NCI-H82 treated with DMSO at 0.1 percent for 48 hours (cell line): ENCODE measurements at regions not wholly inside any gene's neighbourhood (a gene's known extent, or its start where the extent isn't known, plus 50 kb on each side); places are given as distances from the start of the nearest gene placed in this dataset.
"Not testable (repeated sequence)": the region's sequence is repeated elsewhere in the genome, so short reads cannot be mapped to it uniquely, and the experiment has no call there.

Experiments
- DNase-seq: peaks from one replicate; lab custom pipeline; 2025; ENCODE audit not compliant: unreplicated experiment; lab: John Stamatoyannopoulos, UW

DNA sequence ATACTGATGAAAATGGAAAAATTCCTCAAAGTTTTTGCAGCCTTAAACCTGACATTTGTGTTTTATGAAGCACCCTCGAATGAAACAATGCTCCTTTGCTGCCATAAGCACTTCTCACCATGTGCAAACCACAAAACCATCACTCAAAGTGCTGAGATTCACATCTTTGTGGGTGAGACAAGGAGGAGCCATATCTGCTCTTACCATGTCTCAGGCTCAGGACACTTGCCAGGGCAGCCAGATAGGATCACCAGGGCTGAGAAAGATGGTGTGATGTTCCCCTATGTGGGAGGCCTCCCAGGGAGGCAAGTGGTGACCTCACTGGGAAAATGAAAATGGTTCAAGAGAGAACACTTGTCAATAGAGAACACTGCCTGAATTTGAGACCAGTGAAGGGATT lies 120.4 kb downstream of the CCDC34 start:
- DNase-seq = no peak

DNA sequence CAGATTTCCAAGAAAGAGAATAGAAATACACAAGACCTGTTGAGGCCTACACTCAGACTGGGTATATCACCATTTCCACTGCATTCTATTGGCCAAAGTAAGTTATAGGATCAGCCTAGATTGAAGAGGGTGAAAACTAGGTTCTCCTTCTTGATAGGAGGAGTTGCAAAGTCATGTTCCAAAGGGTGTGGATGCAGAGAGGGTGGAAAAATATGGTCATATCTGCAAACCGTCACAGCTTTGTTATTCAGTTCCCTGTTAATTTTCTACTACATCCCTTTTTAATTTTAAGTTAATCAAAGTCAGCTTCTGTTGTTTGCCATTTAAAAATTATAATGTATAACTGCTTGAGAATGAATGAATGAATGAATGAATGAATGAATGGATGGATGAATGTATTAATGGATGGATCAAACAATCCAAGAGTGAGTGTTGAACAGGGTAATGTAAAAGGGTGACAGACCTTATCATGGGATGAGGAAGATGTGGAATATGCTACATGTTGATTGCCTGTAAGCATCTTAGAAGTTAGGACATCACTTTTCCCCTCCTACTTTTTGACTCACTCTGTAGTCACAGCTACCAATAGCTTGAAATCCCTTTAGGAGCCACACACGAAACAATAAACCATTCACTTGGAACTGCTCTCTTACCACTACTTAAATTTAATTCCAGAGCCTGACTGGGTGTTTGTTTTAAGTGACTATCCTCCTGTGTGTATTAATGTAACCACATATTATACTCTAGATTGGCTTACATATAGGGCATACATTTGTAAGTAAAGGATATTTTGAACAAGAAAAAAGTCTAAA lies 121.5 kb downstream of the CCDC34 start:
- no peak for DNase-seq

DNA sequence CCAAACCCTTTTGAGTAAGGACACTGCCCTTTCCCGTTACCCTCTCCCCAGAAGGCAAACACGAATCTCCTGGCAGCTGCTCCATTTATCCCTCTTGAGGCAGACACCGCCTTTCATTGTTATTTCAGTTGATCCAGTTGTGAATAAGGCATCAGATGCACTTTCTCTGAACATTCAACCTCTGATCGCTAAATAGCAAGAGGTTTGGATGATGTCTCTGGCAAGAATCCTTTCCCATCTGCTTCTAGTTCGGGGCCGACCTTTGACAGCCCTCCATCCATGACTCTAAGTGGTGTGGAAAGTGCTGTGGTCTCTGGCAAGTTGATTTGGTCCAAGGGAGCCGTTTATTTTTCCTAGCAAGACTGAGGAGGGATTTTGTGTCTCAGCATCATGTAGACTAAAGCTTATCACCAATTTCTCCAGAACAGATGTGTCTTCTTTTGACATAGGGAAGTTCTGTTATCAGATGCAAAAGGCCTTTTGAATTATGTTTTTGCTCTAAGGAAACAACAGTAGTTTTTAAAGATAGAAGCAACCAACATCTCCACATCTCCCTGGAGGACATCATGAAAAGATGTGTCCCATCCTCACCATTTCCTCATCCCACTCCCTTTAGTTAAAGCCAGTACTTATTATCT lies 123.6 kb downstream of the CCDC34 start:
- no peak for DNase-seq

DNA sequence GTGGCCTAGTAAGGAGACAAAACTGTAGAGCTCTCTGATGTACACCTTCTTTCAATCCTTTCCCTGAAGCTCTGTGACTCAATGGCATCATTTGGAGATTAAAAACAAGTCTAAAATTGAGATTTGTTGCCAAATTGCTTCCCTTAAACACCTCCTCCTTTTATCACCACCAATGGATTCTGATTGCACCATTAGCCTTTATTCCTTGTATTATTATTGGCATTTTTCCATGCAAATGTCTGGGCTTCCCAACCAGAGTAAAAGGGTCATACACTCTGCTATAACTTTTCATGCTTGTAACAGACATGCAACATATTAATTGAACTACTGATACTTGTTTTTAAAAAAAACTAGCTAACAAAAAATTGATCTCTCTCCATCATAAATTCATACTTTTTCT lies 124.2 kb downstream of the CCDC34 start:
- DNase-seq = no peak

DNA sequence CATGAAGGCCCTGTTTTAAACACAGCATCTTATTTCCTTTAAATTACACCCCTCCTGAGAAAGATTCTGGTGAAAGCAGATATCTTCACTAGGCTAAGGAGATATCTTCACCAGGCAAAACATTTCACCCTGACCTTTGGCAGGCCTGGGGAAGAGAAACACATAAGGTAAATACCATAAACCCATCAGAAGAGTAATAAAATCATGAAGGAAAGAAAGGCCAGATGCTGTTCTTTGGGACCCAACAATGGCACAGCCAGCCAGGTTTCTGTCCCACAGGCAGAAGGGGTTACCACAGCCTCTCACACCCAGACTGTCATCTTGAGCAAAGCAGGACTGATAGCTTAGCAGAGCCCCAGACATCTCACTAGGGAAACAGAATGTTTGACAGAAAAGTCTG lies 125.4 kb downstream of the CCDC34 start:
- no peak for DNase-seq

DNA sequence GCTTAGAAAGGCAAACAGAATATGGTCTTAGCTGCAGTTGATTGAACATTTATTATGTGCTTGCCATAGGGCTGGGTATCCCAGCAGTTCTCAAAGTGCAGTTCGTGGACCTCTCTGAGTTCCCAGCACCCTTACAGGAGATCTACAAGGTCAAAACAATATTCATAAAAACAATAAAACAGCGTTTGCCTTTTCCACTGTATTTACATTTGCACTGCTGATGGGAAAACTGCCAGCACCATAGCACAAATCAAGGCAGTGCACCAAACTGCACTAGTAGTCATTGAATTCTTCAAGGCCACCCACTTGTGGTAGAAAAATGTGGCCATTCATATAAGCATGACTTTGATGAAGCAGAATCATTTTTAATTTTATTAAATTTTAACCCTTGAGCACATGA lies 128.1 kb downstream of the CCDC34 start:
- no peak for DNase-seq

DNA sequence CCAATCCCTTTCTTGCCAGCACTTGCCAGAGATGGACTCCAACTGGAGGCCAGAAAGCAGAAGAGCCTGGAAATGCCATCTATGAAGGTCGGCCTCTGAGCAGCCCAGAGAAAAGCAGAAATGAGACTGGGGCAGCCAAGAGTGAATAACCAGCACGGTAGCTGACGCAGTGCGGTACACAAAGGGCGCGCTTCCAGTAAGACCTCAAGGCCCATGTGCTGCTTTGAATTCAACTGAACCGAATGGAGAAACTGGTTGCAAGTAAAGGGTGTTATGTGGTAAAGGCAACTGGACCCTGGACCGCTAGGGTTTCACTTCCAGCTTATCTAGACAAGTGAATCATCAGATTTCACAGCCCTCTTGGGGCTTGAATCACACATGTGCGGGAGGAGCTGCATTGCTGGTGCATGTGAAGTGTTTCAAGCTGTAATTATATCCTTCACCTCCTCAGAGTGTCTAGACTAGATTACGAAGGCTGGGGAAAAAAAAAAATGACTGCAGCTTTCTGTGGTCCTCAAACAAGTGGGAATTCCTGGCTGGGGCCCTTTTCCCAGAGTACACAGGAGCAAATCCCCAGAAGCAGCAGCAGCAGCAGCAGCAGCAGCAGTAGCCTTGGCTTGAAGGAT lies 128.9 kb downstream of the CCDC34 start:
- no peak for DNase-seq

DNA sequence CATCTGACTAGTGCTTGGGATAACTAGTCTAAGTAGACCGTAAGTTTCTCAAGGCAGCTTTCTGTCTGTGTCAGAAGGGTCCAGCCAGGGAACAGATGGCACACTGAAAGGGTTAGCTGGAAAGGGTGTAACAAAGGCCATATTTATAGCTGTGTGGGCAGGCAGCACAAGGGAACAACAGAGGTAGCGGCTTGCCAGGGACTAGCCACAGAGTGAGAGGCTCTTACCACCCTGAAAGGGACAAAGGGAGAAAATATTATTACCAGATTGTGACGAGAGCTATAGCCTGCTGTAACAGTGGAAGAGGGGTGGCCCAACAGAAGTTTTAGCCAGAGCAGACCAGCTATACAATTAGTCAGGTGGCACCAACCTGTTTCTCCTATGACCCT lies 129.4 kb downstream of the CCDC34 start:
- peak; percentile 23 for DNase-seq

DNA sequence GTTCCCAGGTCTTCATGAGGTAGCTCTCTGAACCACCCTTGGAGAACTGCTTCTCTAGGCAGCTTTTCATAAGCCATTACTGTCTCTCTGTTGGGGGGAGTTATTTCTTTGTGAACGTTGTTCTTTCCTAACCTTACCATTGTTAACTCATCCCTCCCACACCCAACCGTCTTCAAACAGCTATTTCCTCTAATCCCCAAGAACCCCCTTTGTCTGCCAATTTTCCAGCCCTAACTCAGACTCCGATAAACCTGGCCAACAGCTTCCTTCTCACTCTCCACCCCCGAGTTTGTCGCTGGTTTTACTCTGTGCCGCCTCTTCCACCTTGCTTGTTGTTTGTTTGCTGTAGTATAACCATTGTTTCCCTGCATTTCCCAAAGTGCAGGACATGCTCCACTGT lies 131.5 kb downstream of the CCDC34 start:
- DNase-seq = no peak

DNA sequence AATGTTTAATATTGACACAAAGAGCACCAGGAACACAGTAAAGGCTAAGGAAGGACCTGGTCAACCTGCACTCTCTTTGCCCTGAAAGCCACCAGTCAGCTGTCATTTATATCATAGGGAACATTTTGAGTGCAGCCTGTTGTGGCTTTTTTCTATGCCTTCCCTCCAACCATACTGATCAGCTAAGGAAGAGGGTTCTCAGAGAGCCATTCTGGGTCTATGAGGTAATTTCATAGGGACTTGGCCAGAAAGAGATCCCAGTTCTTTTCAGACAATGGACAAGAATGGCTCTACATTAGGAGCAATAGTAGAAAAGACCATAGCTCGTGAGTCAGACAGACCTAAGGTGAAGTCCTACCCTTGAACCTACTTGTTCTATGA lies 132.8 kb downstream of the CCDC34 start:
- DNase-seq = no peak

DNA sequence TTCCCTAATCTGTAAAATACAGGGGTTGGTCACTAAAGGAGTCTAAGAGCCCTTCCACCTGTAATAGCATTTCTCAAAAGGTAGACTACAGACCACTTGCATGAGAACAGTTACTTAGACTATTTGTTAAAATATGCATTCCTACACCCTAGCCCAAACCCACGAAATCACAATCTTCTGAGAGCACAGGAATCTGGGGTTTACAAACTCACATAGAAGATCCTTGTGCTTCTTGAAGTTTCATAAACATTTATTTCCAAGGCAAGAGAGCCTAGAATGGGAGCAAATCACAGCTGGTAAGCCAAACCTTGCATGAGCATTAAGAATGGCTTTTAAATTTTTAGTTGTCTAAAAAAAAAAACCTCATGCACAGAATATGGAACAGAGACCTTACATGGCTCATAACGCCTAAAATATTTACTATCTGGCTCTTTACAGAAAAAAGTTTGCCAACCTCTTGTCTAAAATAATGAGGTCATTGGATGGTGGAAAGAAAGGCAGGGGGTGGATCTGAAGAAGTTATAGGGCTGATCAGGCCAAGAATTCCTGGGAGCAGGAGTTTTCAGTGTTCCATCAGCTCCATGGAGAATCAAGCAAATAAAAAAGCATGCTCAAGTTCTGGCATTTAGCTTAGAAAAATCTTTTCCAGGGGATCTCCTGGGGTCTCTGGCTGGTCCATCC lies 133.4 kb downstream of the CCDC34 start:
- DNase-seq = no peak

DNA sequence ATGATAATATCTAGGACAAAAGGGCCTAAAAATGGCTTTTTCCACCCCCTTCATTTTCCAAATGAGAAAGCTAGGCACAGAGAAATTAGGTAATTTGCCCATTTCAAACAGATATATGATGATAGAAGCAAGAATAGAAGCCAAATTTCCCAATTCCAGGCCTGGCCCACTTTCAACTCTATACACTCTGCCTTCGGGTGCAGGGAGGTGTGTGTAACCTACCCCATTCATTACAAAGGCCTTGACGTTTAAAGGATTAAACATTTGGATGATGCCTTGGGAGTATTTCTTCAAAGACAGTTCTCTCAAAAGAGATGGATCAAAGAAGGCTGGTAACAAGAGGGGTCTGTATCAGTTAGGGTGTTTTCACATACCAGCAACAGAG lies 134.1 kb downstream of the CCDC34 start:
- no peak for DNase-seq

DNA sequence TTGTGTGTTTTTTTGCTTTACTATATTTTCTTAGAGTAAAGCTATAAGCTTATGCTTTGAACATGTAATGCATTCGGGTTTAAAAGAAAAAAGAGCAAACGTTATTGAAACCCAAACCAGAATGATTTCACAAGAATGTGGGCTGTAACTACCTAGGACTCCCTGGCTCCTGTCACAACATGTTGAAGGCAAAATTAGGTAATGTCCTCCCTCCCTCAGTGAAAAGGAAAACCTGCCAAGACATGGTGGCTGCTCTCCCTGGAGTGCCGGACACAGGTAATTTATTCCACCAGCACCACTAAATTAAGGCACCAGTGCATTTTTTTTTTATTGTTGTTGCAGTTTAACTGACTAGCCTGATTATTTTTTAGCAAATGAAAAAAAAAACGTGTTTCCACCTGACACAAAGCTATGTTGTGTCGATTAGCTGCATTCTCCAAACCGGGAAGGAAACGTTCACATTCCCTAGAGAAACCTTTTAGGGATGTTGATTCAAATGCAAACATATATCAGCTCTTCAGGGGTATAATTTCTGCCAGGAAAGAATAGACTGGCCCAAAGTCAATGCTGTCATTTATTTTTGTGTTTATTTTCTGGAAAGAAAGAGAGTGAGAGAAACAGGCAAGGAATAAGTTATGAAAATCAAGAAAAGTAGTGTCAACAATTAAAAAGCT lies 134.6 kb downstream of the CCDC34 start:
- no peak for DNase-seq

DNA sequence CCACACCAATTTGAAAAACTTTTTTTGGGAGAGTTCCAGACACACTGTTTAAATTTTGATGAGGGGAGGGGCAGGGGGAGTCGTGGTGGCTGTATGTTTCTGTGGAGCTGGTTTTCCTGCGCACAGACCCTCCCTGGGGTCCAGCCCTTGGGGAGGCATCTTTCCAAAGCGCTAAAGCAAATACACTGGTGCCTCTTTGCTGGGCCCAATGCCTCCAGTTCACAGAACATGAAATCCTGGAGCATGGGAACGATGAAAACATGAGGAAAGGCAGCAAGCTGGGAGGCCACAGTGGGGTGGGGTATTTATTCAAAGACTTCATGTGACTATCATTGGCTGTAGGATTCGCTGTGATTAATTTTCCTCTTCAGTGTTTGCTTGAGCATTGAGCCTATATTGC lies 135.3 kb downstream of the CCDC34 start:
- DNase-seq = no peak

DNA sequence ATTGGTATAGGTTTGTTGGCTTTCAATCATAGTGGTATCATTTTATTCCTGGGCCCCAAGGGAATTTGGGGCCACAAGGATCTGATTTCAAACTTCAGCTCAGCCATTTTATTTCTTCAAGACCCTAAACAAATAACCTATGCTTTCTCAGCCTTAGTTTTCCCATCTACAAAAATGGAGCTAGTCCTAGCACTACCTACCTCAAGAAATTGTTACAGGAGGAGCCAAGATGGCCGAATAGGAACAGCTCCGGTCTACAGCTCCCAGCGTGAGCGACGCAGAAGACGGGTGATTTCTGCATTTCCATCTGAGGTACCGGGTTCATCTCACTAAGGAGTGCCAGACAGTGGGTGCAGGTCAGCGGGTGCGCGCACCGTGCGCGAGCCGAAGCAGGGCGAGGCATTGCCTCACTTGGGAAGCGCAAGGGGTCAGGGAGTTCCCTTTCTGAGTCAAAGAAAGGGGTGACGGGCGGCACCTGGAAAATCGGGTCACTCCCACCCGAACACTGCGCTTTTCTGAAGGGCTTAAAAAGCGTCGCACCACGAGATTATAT lies 143.5 kb downstream of the CCDC34 start:
- DNase-seq = not testable (repeated sequence)

DNA sequence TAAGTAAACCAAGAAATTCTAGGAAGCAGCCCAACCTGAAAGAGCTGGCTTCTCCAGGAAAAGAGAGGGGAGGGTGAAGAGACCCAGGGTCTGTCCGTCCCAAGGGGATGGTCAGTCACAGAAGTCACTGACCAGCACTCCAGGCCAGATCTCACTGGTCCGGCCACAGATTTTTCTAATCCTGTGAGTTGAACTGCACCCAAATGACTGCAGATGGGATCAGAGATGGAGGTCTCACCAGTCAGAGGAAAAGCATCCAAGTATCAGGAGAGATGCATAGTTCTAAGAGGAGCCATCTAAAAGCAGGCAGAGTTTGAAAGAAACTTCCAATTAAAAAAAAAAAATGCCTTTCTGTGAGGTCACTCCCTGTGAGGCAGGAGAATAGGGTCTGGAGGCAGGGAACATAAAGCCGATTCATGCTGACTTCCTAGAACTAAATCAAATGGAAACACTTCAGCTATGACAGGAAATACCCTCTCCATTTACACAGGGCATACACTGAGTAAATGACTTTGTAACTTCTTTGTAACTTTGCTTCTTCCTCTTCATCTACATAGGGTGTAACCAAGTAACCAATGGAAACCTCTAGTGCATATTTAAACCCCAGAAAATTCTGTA lies 144.5 kb downstream of the CCDC34 start:
- no peak for DNase-seq

DNA sequence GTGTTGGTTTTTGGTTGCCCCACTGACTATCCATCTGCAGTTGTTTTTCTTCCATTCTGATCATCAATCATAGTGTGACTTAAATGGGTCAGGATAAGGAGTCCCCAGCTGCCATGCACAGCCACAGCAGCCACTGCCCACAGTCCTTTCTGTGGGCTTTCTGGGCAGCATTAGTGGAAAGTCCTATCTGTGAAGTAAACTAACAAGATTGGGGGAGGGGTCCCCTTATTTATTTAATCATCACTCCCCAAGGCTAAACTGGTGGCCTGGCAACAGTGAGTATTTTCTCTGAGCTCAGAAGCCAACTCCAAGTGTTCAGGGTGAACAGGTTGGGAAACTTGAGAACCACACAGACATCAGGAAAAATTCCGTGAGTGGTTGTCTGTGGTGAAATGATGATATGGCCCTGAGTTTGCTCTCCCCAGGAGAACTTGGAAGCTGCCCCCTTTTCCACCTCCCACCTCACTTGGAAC lies 145.0 kb downstream of the CCDC34 start:
- peak; percentile 35 for DNase-seq

DNA sequence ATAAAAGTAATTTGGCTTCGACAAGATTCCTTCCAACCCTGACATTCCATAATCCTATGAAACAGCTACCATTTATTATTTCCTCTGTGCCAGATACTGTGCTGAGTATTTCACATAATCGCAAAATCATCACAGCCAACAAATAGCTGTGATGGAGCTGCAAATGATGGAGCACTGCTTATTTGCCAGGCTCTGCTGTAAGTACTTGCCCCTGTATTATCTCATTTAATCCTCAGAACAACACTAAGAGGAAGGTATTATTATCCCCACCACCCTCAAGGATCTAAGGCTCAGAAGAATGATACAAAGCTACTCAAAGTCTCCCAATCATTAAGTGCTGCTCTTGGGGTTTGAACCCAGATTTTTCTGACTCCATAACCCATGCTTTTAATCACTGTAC lies 145.5 kb downstream of the CCDC34 start:
- DNase-seq = no peak

DNA sequence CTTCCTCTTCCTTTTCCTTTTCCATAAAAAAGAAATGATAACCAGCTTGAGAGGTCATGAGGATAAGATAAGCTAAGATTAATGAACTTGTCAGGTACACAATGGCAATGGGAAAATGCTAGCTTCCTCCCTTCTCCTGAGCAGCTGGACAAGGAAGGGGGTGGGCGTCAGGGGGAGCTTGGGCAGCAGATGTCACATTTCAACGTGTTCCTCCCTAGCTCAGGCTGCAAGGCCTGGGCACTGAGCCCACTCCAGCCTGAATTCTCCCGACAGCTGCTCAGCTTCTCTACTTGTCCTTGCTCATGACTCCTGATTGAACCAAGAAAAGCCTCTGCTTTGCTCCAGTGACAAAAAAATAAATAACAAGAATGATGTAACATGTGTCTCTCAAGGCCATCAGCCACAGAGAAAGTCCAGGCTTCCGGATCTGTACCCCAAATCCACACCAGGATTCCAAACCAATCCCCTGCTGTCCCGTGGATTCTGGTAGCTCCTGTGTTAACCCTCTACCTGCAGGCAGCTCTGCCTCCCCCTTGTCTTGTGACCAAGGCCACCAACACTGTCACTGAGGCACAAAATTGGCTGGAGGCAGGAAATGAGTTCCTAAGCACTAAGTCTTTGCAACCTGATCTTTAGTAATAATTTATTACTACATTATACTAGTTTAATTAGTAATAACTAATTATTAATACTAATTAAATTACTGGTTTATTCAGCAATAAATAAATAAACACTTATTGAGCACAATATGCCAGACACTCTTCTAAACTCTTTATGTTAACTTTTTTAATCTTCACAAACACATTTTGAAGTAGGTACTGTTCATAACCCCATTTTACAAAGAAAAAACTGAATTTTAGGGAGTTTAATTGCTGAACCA lies 146.5 kb downstream of the CCDC34 start:
- DNase-seq = peak; percentile 88
